Middle frontal gyrus (tissue), 1 donor: ENCODE measurements at regions not wholly inside any gene's neighbourhood (a gene's known extent, or its start where the extent isn't known, plus 50 kb on each side); places are given as distances from the start of the nearest gene placed in this dataset.

Experiments used
- DNase-seq: peaks from one replicate; pipeline ENCODE4 v3.0.0-alpha.2; 2015; ENCODE audit warnings: low spot score; ENCODE audit errors: extremely low spot score

DNA sequence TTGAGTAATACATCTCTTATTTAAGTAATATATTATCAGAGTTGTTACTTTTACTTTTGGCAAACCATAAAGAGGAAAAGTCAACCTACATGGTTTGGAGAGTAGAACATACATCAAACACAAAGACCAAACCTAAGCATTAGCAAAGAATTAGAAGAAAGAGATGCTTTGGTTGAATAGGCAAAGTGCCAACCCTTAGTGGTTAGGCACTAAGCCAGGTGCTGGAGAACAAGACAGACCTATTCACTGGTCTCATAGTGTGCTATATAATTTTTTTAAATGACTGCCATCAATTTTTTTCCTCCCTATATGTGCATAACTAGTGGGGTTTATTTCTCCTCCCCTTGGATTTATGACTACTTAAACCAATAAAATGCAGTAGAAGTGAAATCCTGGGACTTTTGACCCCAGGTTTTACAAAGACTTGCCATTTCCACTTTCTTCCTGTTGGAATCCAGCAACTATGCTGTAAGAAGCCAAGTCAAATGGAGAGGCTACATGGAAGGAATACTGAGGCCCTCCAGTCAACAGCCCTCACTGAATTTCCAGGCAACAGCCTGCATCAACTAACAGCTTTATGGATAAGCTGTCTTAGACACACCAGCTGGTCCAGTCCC, 69.8 kb upstream of the HAO2 start:
- DNase-seq, result no peak

GRCh38 chr1:119302011-119302410, 66.6 kb upstream of the HAO2 start:
- DNase-seq, result no peak

- no peak for DNase-seq
Measured at GRCh38 chr1:119308130-119308700, 60.4 kb upstream of the HAO2 start.

DNA sequence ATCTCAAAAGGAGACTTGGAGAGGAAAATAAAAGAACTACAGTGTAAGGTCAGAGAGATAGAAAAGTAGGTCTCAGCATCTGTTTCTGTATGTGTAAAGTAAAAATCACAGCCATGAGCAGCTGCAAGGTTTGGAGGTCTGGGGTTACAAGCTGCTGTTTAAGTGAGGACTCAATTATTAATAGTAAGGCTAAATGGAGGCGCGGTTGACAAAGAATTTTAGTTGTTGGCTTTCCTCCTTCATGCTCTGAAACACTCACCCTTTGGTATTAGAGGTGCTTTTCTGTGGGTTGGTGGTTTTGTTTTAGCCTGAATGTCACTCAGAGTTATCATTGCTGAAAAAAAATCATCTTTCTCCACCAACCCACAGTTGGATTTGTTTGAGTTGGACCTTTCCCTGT, 59.8 kb upstream of the HAO2 start:
- no peak for DNase-seq

GRCh38 chr1:119310301-119310700, 58.3 kb upstream of the HAO2 start:
- no peak for DNase-seq

DNA sequence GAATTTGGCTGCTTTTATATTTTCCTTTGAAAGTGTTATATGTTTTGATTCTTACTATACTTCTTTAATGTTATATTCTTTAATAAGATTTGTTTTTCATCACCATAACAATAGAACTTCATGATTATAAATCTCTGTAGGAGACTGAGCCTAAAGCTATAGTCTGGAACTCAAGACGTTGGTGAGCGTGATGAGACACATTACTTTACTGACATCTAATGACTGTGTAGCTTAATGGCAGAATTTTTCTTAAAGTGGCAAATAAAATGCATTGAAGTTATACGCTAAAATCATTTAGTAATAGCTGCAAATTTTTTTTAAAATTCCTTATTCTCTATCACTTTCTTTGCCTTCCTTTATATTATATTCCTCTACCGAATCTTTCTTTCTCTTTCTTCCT, 56.1 kb upstream of the HAO2 start:
- no peak for DNase-seq

DNA sequence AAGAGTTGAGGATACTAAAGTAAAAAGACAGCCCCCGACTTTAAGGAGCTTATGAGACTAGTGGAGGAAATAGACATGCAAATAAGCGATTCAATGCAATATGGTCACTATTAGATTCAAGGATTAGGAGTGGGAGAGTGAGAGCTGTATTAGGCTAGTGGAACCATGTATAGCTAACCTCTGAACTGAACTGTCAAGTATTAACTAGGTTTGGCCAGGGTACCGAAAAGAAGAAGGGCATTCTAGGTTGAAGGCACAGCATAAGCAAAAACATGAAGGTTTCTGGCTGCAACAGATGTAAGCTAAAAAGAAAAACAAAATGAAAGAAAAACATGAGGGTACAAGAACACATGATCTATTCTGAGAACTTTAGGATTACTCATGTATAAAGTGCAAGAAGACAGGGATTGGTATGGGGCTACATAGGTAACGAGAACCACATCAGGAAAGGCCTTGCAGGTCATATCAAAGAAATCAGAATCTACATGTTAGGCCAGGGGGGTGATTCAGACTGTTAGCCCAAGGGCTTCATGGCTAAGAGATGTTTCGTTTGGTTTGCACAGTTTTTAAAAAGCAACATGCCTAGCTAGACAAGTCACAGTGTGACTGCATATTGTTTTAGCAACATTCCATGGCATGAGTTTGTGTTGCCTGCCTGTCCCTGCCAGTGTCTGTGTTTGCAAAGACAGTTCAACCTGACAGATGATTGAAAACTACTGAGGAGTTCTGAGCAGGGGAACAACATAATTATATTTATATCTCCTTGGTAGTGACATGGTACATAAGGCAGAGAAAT, 54.4 kb upstream of the HAO2 start:
- no peak for DNase-seq

DNA sequence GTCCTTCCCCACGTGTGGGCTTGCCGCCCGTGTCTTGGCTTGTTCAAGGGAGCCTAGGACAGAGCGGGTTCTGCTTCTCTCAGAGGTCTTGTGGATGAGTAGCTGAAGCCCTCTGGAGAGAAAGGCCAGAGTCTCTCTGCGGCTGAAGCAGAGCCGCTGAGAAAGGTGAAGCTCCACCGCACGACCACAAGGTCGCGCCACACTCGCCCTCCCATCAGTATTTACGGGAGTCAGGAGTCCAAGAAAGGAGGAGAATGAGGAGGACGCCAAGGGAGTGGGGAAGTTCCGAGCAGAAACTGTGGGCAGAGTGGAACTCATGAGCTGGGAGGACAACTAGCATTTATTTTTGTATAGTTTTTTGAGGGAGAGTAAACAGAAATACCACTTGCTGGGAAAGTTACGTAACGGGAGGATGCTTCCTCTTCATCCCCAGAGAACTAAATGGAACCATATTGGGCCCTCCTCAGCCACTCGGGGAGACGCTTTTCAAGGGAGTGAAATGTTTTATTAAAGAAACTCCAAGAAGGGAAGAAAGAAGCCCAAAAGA, 51.6 kb upstream of the HAO2 start:
- DNase-seq, result no peak

GRCh38 chr1:119318466-119319309, 49.9 kb upstream of the HAO2 start:
- no peak for DNase-seq
